SH-SY5Y (cell line): ENCODE measurements at regions not wholly inside any gene's neighbourhood (a gene's known extent, or its start where the extent isn't known, plus 50 kb on each side); places are given as distances from the start of the nearest gene placed in this dataset.

Experiments
- GATA2 ChIP-seq: IDR thresholded peaks from 2 replicates; pipeline ENCODE4 v1.6.1; 2011; ENCODE audit warnings: mild to moderate bottlenecking, low read depth, low read length
- GATA3 ChIP-seq: IDR thresholded peaks from 2 replicates; pipeline ENCODE4 v1.6.1; 2011; ENCODE audit warnings: low read depth, mild to moderate bottlenecking, low read length, moderate library complexity

- TF ChIP-seq GATA2 (no peak), GATA3 (no peak)
Observed at GRCh38 chr9:13020146-13021040, 245.6 kb downstream of the LURAP1L start.
